Naive thymus-derived CD4-positive, alpha-beta T cell (primary cell): ENCODE measurements at regions not wholly inside any gene's neighbourhood (a gene's known extent, or its start where the extent isn't known, plus 50 kb on each side); places are given as distances from the start of the nearest gene placed in this dataset.

Source experiments
- ATAC-seq: fragments of 150-1000 bp; cut with Tn5 transposase; 2 replicates; pipeline ENCODE4 v1.10.0; 2021; ENCODE audit warnings: mild to moderate bottlenecking, moderate library complexity
- CTCF ChIA-PET: fragments of 350-600 bp; sonication (Branson Sonifier 250); formaldehyde crosslinking; loops from one replicate; lab custom pipeline; 2021; ENCODE audit warnings: antibody characterized with exemption; lab: Charles Lee
- POLR2A ChIA-PET: fragments of 350-600 bp; sonication (Branson Sonifier 250); formaldehyde crosslinking; loops from one replicate; lab custom pipeline; 2021; ENCODE audit warnings: antibody characterized with exemption, inconsistent platforms; lab: Charles Lee
- DNase-seq, 9 donors: peaks; one replicate each; pipeline versions ENCODE4 v3.0.0 to v3.0.0-alpha.2; 2020 to 2022; ENCODE audit warnings: mixed read lengths in 1 of 9
- H3K27ac ChIP-seq: one replicate; pipeline ENCODE4 v1.7.0; 2013; ENCODE audit warnings: mild to moderate bottlenecking, low read depth, low read length, moderate library complexity
- H3K27me3 ChIP-seq, 2 donors: one replicate each; pipeline ENCODE4 v1.7.0; 2013; ENCODE audit warnings: low read length in 2 of 2, mild to moderate bottlenecking in 2 of 2, moderate library complexity in 2 of 2; ENCODE audit not compliant: control insufficient read depth in 2 of 2, insufficient read depth in 2 of 2
- H3K36me3 ChIP-seq, 3 experiments: 1 replicate in 2 of 3; 2 replicates in 1 of 3; pipeline ENCODE4 v1.7.0; 2013; ENCODE audit warnings: low read length in 3 of 3, mild to moderate bottlenecking in 3 of 3, moderate library complexity in 1 of 3; ENCODE audit not compliant: insufficient read depth in 3 of 3, control insufficient read depth in 2 of 3
- H3K4me1 ChIP-seq, 2 donors: one replicate each; pipeline ENCODE4 v1.7.0; 2013; ENCODE audit warnings: low read length in 2 of 2, mild to moderate bottlenecking in 2 of 2, moderate library complexity in 1 of 2; ENCODE audit not compliant: control insufficient read depth in 2 of 2, insufficient read depth in 2 of 2
- H3K4me3 ChIP-seq: 2 replicates; pipeline ENCODE4 v1.7.0; 2013; ENCODE audit warnings: mild to moderate bottlenecking, low read length
- H3K9me3 ChIP-seq, 3 experiments: 1 replicate in 2 of 3; 2 replicates in 1 of 3; pipeline ENCODE4 v1.7.0; 2013; ENCODE audit warnings: low read length in 3 of 3; ENCODE audit not compliant: control insufficient read depth in 2 of 3
- H3K27ac Mint-ChIP-seq, 9 donors: one replicate each; pipeline ENCODE4 v1.8.0; 2020 to 2022; ENCODE audit warnings: mixed read lengths in 9 of 9, mild to moderate bottlenecking in 8 of 9, moderate library complexity in 5 of 9, inconsistent platforms in 2 of 9
- H3K27me3 Mint-ChIP-seq, 5 donors: one replicate each; pipeline ENCODE4 v1.8.0; 2021 to 2022; ENCODE audit warnings: mixed read lengths in 5 of 5, mild to moderate bottlenecking in 1 of 5
- H3K36me3 Mint-ChIP-seq, 5 donors: one replicate each; pipeline ENCODE4 v1.8.0; 2020 to 2022; ENCODE audit warnings: mixed read lengths in 5 of 5, mild to moderate bottlenecking in 3 of 5, inconsistent platforms in 1 of 5
- H3K4me1 Mint-ChIP-seq, 7 donors: one replicate each; pipeline ENCODE4 v1.8.0; 2020 to 2022; ENCODE audit warnings: mixed read lengths in 7 of 7, mild to moderate bottlenecking in 3 of 7, inconsistent platforms in 1 of 7
- H3K4me3 Mint-ChIP-seq, 10 donors: one replicate each; pipeline ENCODE4 v1.8.0; 2020 to 2022; ENCODE audit warnings: mild to moderate bottlenecking in 10 of 10, mixed read lengths in 10 of 10, moderate library complexity in 6 of 10, inconsistent platforms in 2 of 10
- H3K9me3 Mint-ChIP-seq, 11 donors: one replicate each; pipeline ENCODE4 v1.8.0; 2020 to 2022; ENCODE audit warnings: mixed read lengths in 11 of 11, mild to moderate bottlenecking in 4 of 11, inconsistent platforms in 1 of 11, moderate library complexity in 1 of 11
- intact Hi-C, 2 donors: fragments of 100-400 bp; cut with micrococcal nuclease; formaldehyde crosslinking; loops; one replicate each; pipeline ENCODE4 v1.15.1; 2023

DNA sequence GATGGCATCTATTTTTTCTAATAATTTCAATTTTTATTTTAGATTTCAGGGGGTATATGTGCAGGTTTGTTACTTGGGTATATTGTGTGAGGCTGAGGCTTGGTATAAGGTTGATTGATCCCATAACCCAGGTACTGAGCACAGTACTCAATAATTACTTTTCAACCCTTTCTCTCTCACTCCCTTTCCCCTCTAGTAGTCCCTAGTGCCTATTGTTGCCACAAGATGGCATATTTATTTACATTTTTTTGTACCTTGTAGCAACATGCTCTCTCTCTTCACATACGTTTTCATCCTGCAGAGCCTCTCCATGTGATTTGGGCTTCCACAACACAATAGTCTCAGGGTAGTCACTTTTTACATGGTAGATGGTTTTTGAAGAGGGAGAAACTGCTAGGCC, 172.0 kb downstream of the ATOH1 start:
- Mint-ChIP-seq H3K4me3 (no peak overlapping the region), H3K4me1 (no peaks in the 10 kb centered on the region), H3K27ac (no peak overlapping the region), H3K9me3 (peaks cover 0 to 6% (median 0%) of the 10 kb centered on the region in 11 donors), H3K36me3 (no peaks in the 10 kb centered on the region), H3K27me3 (peaks cover 0 to 5% (median 0%) of the 10 kb centered on the region in 5 donors)
- no peak overlapping the region for H3K4me3 ChIP-seq
- ChIA-PET POLR2A (no interaction called here), CTCF (no interaction called here)
- no peak for DNase-seq
- H3K4me1 ChIP-seq: no peaks in the 10 kb centered on the region
- H3K36me3 ChIP-seq: no peaks in the 10 kb centered on the region
- no peak overlapping the region for H3K27ac ChIP-seq
- no peaks in the 10 kb centered on the region for H3K27me3 ChIP-seq
- no peaks in the 10 kb centered on the region for H3K9me3 ChIP-seq
- no peak for ATAC-seq
- intact Hi-C loops: no loop called here

DNA sequence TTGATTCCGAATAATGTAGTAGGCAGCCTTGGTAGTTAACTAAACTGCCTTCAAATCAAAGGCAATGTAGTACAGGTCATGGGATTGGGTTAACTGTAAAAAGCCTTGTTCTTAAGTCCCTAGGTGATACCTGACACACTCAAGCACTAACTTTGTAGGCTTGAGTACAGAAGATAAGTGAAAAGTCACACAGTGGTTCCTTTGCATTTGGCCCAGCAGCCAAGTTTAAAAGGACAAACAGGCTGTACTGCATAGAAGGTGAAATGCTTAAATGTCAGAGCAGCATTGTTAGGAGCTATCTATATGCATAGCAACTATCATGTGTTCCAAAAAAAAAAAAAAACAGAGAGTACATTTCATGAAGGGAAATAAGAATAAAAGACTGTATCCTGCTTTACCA, 178.4 kb downstream of the ATOH1 start:
- ATAC-seq (no peak), DNase-seq (no peak)
- Histone ChIP-seq H3K9me3 (no peaks in the 10 kb centered on the region), H3K36me3 (no peaks in the 10 kb centered on the region), H3K4me3 (no peak overlapping the region), H3K27me3 (no peaks in the 10 kb centered on the region), H3K27ac (no peak overlapping the region), H3K4me1 (no peaks in the 10 kb centered on the region)
- CTCF ChIA-PET: no interaction called here
- intact Hi-C loops: no loop called here
- Mint-ChIP-seq H3K4me1 (no peaks in the 10 kb centered on the region), H3K27ac (no peak overlapping the region), H3K9me3 (peaks cover 0 to 10% (median 0%) of the 10 kb centered on the region in 11 donors), H3K4me3 (no peak overlapping the region), H3K36me3 (no peaks in the 10 kb centered on the region), H3K27me3 (no peaks in the 10 kb centered on the region)
- POLR2A ChIA-PET: no interaction called here

DNA sequence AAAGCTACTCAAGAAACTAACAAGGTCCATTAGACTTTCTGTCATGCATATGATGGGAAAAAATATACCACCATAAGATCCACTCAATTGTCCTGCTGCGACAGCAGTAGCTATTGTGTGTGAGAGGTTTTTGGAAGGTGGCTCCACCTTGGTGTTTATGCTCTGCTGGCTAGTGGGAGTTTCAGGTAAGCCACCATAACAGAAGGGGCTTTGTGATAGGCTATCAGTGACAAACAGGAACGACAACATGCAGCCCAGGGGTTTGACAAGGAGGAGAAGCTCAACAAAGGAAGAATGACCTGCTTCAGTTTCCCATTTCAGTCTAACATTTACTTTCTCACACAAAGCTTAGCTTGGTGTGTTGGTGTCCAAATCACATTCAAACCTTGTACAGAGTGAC, 182.6 kb downstream of the ATOH1 start:
- no peaks in the 10 kb centered on the region for H3K36me3 ChIP-seq
- Mint-ChIP-seq H3K4me3 (no peak overlapping the region), H3K4me1 (no peaks in the 10 kb centered on the region), H3K27me3 (no peaks in the 10 kb centered on the region), H3K27ac (no peak overlapping the region), H3K9me3 (peaks cover 0 to 19% (median 5%) of the 10 kb centered on the region in 11 donors), H3K36me3 (no peaks in the 10 kb centered on the region)
- POLR2A ChIA-PET: no interaction called here
- DNase-seq: no peak
- CTCF ChIA-PET: no interaction called here
- no peak for ATAC-seq
- H3K27ac ChIP-seq: no peak overlapping the region
- no peaks in the 10 kb centered on the region for H3K27me3 ChIP-seq
- no peak overlapping the region for H3K4me3 ChIP-seq
- H3K4me1 ChIP-seq: no peaks in the 10 kb centered on the region
- intact Hi-C loops: no loop called here
- H3K9me3 ChIP-seq: no peaks in the 10 kb centered on the region

DNA sequence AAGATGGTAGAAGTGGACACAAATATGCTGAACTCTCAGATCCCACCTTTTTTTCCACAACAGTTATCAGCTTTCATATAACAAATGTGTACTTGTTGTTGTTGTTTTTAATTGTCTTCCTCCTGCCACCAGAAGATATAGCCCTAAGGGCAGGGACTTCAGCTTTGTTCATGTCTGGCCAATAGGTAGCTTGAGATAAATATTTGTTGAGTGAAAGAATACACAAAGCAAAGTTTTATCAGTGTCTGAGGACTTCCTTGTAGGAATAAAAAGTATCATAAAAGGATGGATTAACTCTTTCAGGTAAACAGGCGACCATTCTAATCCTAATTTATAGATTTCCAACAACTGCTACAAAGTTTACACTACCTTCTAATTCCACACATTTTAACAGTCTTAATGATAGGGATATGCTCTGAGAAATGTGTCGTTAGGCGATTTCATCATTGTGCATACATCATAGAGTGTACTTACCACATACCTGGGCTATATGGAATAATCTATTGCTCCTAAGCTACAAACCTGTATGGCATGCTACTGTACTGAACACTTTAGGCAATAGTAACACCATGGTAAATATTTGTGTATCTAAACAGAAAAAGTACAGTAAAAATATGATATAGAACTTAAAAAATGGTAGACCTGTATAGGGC, 186.1 kb downstream of the ATOH1 start:
- no peak overlapping the region for H3K4me3 ChIP-seq
- ATAC-seq (no peak), DNase-seq (no peak)
- intact Hi-C loops: no loop called here
- H3K27ac Mint-ChIP-seq: no peak overlapping the region
- H3K27me3 Mint-ChIP-seq: no peaks in the 10 kb centered on the region
- POLR2A ChIA-PET: no interaction called here
- no peak overlapping the region for H3K27ac ChIP-seq
- no peaks in the 10 kb centered on the region for H3K9me3 ChIP-seq
- no peaks in the 10 kb centered on the region for H3K27me3 ChIP-seq
- peaks cover 0 to 19% (median 3%) of the 10 kb centered on the region in 11 donors for H3K9me3 Mint-ChIP-seq
- no peaks in the 10 kb centered on the region for H3K4me1 Mint-ChIP-seq
- CTCF ChIA-PET: no interaction called here
- H3K4me1 ChIP-seq: no peaks in the 10 kb centered on the region
- no peaks in the 10 kb centered on the region for H3K36me3 ChIP-seq
- H3K4me3 Mint-ChIP-seq: no peak overlapping the region
- H3K36me3 Mint-ChIP-seq: no peaks in the 10 kb centered on the region

DNA sequence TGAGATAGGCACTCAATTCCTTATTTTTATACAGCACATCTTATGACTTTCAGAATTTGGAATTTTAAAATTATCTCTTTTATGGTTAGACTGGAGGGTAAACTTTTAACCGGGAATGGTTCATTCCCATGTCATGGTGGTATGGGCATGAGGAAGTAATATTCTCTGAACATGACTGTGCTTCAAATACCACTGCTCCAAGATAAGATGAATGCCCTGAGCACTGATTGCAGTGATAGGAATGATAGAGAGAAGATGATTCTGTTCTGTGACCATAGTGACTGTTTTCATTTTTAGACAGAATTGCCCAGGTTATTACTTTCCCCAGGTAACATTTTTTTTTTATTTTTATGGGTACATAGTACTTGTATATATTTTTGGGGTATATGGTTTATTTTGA, 187.4 kb downstream of the ATOH1 start:
- H3K4me3 ChIP-seq: no peak overlapping the region
- H3K27me3 Mint-ChIP-seq: no peaks in the 10 kb centered on the region
- no peaks in the 10 kb centered on the region for H3K36me3 Mint-ChIP-seq
- DNase-seq (no peak), ATAC-seq (no peak)
- intact Hi-C loops: no loop called here
- H3K27ac Mint-ChIP-seq: no peak overlapping the region
- no peaks in the 10 kb centered on the region for H3K27me3 ChIP-seq
- H3K9me3 ChIP-seq: no peaks in the 10 kb centered on the region
- POLR2A ChIA-PET: no interaction called here
- H3K27ac ChIP-seq: no peak overlapping the region
- CTCF ChIA-PET: no interaction called here
- no peak overlapping the region for H3K4me3 Mint-ChIP-seq
- H3K4me1 ChIP-seq: no peaks in the 10 kb centered on the region
- no peaks in the 10 kb centered on the region for H3K4me1 Mint-ChIP-seq
- no peaks in the 10 kb centered on the region for H3K36me3 ChIP-seq
- H3K9me3 Mint-ChIP-seq: peaks cover 0 to 17% (median 3%) of the 10 kb centered on the region in 11 donors

DNA sequence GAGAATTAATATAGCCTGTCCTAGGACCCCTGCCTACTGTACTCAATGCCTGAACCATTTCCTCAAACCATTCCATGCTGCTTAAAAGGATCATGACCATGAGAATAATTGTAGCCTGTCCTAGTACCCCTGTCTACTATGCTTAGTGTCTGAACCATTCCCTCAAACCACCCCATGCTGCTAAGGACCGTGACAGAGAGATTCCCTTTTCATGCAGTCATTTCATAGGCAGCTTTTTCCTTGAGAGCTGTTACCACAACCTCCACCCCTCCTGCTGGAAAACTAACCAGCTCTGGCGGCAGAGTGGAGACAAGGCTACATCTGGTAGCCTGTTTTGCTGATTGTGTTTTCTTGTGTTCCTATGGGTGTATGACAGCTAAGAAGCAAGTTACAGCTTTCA, 174.9 kb upstream of the SMARCAD1 start:
- no peak overlapping the region for H3K27ac Mint-ChIP-seq
- no peaks in the 10 kb centered on the region for H3K36me3 ChIP-seq
- H3K4me3 ChIP-seq: no peak overlapping the region
- H3K27ac ChIP-seq: no peak overlapping the region
- H3K4me1 ChIP-seq: no peaks in the 10 kb centered on the region
- ChIA-PET POLR2A (no interaction called here), CTCF (interaction anchor here (0.6 kb wide), 1 partner anchor 31 kb away, joined by 5 read pairs; no protein-coding TSS in a partner anchor)
- no peaks in the 10 kb centered on the region for H3K36me3 Mint-ChIP-seq
- no peaks in the 10 kb centered on the region for H3K9me3 ChIP-seq
- intact Hi-C loops: no loop called here
- no peaks in the 10 kb centered on the region for H3K27me3 Mint-ChIP-seq
- no peak overlapping the region for H3K4me3 Mint-ChIP-seq
- ATAC-seq: no peak
- no peaks in the 10 kb centered on the region for H3K4me1 Mint-ChIP-seq
- no peak for DNase-seq
- H3K27me3 ChIP-seq: no peaks in the 10 kb centered on the region
- H3K9me3 Mint-ChIP-seq: peaks cover 0 to 6% (median 0%) of the 10 kb centered on the region in 11 donors

DNA sequence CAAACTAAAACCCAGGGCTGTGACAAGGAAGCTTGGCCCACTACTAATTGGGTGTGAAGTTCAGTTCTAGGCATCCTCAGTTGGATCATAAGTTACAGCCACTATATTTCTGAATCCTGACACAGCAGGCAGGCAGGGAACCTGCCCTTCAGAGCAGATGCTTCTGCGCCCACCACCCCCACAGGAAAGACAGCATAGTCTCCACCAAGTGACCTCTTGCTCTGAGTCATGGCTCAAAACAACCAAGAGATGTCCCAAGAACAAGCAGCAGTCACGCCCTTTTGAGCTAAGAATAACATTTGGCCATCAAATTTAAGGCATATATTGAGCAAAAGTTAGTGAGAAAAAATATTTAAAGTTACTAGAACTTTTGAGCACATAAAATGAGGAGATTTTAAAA, 170.7 kb upstream of the SMARCAD1 start:
- H3K27ac Mint-ChIP-seq: no peak overlapping the region
- no peaks in the 10 kb centered on the region for H3K4me1 ChIP-seq
- no peak overlapping the region for H3K27ac ChIP-seq
- H3K36me3 ChIP-seq: no peaks in the 10 kb centered on the region
- ATAC-seq: no peak
- intact Hi-C loops: no loop called here
- no peak overlapping the region for H3K4me3 ChIP-seq
- peaks cover 0 to 4% (median 0%) of the 10 kb centered on the region in 11 donors for H3K9me3 Mint-ChIP-seq
- ChIA-PET CTCF (no interaction called here), POLR2A (no interaction called here)
- DNase-seq: no peak
- no peaks in the 10 kb centered on the region for H3K36me3 Mint-ChIP-seq
- H3K4me3 Mint-ChIP-seq: no peak overlapping the region
- H3K4me1 Mint-ChIP-seq: no peaks in the 10 kb centered on the region
- no peaks in the 10 kb centered on the region for H3K27me3 ChIP-seq
- no peaks in the 10 kb centered on the region for H3K9me3 ChIP-seq
- H3K27me3 Mint-ChIP-seq: no peaks in the 10 kb centered on the region
